SK-N-SH (cell line): ENCODE measurements at regions not wholly inside any gene's neighbourhood (a gene's known extent, or its start where the extent isn't known, plus 50 kb on each side); places are given as distances from the start of the nearest gene placed in this dataset.

ENCODE experiments used
- CTCF ChIA-PET: fragments of 300-600, 350-600 bp; formaldehyde crosslinking; extraction: SDS; loops from one replicate; lab custom pipeline; 2021; lab: Yijun Ruan, JAX
- POLR2A ChIA-PET: fragments of 350-600 bp; sonication (Branson Sonifier 250); formaldehyde crosslinking; extraction: SDS; loops from one replicate; lab custom pipeline; 2020; ENCODE audit warnings: antibody characterized with exemption, inconsistent platforms; lab: Yijun Ruan, JAX
- DNase-seq: peaks from one replicate; pipeline ENCODE4 v3.0.0; 2012
- H2AFZ ChIP-seq: fragments of 200-600 bp; sonication (generic); 2 replicates; pipeline ENCODE4 v1.8.1; 2016; ENCODE audit warnings: antibody characterized with exemption, mild to moderate bottlenecking, low read depth
- H3F3A ChIP-seq: fragments of 200-600 bp; sonication (generic); replicated peaks from 2 replicates; pipeline ENCODE3; 2016; ENCODE audit warnings: antibody characterized with exemption, mild to moderate bottlenecking; ENCODE audit not compliant: insufficient read depth
- H3K27ac ChIP-seq, 2 experiments: fragments of 200-500 bp in 1 of 2; fragments of 200-600 bp in 1 of 2; sonication (Bioruptor generic) in 1 of 2; sonication (generic), shearing (Covaris generic) in 1 of 2; 2 replicates each; pipeline versions ENCODE4 v1.5.1 to v1.6.1; 2014 to 2016; ENCODE audit warnings: low read depth in 2 of 2, inconsistent platforms in 1 of 2, low read length in 1 of 2, mild to moderate bottlenecking in 1 of 2, mixed read lengths in 1 of 2
- H3K27me3 ChIP-seq: fragments of 200-600 bp; sonication (generic), shearing (Covaris generic); 2 replicates; pipeline ENCODE4 v1.6.1; 2016; ENCODE audit warnings: mixed run types; ENCODE audit not compliant: insufficient read depth
- H3K36me3 ChIP-seq, 2 experiments: fragments of 200-500 bp in 1 of 2; fragments of 200-600 bp in 1 of 2; sonication (Bioruptor generic) in 1 of 2; sonication (generic) in 1 of 2; replicated peaks in 1 of 2; 2 replicates each; pipeline versions ENCODE3 to v1.5.1; 2014 to 2016; ENCODE audit warnings: low read length in 1 of 2, mild to moderate bottlenecking in 1 of 2; ENCODE audit not compliant: insufficient read depth in 2 of 2, control insufficient read depth in 1 of 2
- H3K4me1 ChIP-seq, 2 experiments: fragments of 200-500 bp in 1 of 2; fragments of 200-600 bp in 1 of 2; sonication (Bioruptor generic) in 1 of 2; sonication (generic), shearing (Covaris generic) in 1 of 2; 2 replicates each; pipeline versions ENCODE4 v1.5.1 to v1.6.1; 2014 to 2016; ENCODE audit warnings: low read depth in 1 of 2, low read length in 1 of 2, mixed run types in 1 of 2; ENCODE audit not compliant: insufficient read depth in 2 of 2, control insufficient read depth in 1 of 2
- H3K4me2 ChIP-seq: fragments of 200-600 bp; sonication (generic), shearing (Covaris generic); 2 replicates; pipeline ENCODE4 v1.6.1; 2017; ENCODE audit warnings: mixed run types
- H3K4me3 ChIP-seq, 2 experiments: fragments of 200-500 bp in 1 of 2; fragments of 200-600 bp in 1 of 2; sonication (Bioruptor generic) in 1 of 2; sonication (generic), shearing (Covaris generic) in 1 of 2; 2 replicates each; pipeline versions ENCODE4 v1.5.1 to v1.8.1; 2014 to 2016; ENCODE audit warnings: low read depth in 2 of 2, inconsistent platforms in 1 of 2, low read length in 1 of 2, mild to moderate bottlenecking in 1 of 2, mixed read lengths in 1 of 2, moderate library complexity in 1 of 2
- H3K79me2 ChIP-seq: fragments of 200-600 bp; sonication (generic); 2 replicates; pipeline ENCODE4 v1.8.1; 2017; ENCODE audit warnings: mild to moderate bottlenecking; ENCODE audit not compliant: insufficient read depth
- H3K9ac ChIP-seq: fragments of 200-600 bp; sonication (generic); 2 replicates; pipeline ENCODE4 v1.6.1; 2017; ENCODE audit warnings: mixed run types
- H3K9me2 ChIP-seq: fragments of 200-600 bp; sonication (generic); 2 replicates; pipeline ENCODE4 v1.6.1; 2017; ENCODE audit warnings: mixed run types
- H3K9me3 ChIP-seq: fragments of 200-600 bp; sonication (generic); 2 replicates; pipeline ENCODE4 v1.6.1; 2017; ENCODE audit warnings: mixed run types, mild to moderate bottlenecking, moderate library complexity
- H4K20me1 ChIP-seq: fragments of 200-600 bp; sonication (generic); 2 replicates; pipeline ENCODE4 v1.6.1; 2017; ENCODE audit warnings: mild to moderate bottlenecking, mixed run types; ENCODE audit not compliant: insufficient read depth
- FOXJ3 ChIP-seq: sonication (generic); formaldehyde crosslinking; IDR thresholded peaks from 2 replicates; pipeline ENCODE4 v1.5.1; 2020; ENCODE audit warnings: mild to moderate bottlenecking, missing genetic modification reagents
- GATA2 ChIP-seq: sonication (generic); formaldehyde crosslinking; IDR thresholded peaks from 2 replicates; pipeline ENCODE4 v1.5.0; 2020; ENCODE audit warnings: mild to moderate bottlenecking, missing genetic modification reagents
- JUND ChIP-seq: IDR thresholded peaks from 2 replicates; pipeline ENCODE4 v1.4.0; 2012
- MEF2A ChIP-seq: IDR thresholded peaks from 2 replicates; pipeline ENCODE4 v1.4.0; 2012; ENCODE audit warnings: low read depth, borderline replicate concordance
- MXI1 ChIP-seq: IDR thresholded peaks from 2 replicates; pipeline ENCODE4 v1.6.1; 2012; ENCODE audit warnings: mild to moderate bottlenecking, low read depth, low read length, improper control_type of control experiment
- POLR2AphosphoS5 ChIP-seq: IDR thresholded peaks from 2 replicates; pipeline ENCODE4 v1.6.1; 2012; ENCODE audit warnings: low read depth, low read length
- RAD21 ChIP-seq: IDR thresholded peaks from 2 replicates; pipeline ENCODE4 v1.6.1; 2012; ENCODE audit warnings: mild to moderate bottlenecking, low read length
- RFX5 ChIP-seq: IDR thresholded peaks from 2 replicates; pipeline ENCODE4 v1.6.1; 2012; ENCODE audit warnings: mild to moderate bottlenecking, improper control_type of control experiment, low read length
- YY1 ChIP-seq: IDR thresholded peaks from 2 replicates; pipeline ENCODE4 v1.4.0; 2012; ENCODE audit warnings: low read depth, mild to moderate bottlenecking
- WGBS: methylation state at CpG from one replicate; pipeline ENCODE4 v1.1.6; 2017; ENCODE audit warnings: low lambda C conversion rate; 5-methylcytosine and 5-hydroxymethylcytosine counted together
- TF ChIP-seq, protein P1 (sequence below): fragments of 200-600 bp; sonication (generic); IDR thresholded peaks from 2 replicates; pipeline ENCODE4 v1.6.1; 2017; ENCODE audit warnings: antibody characterized with exemption, mild to moderate bottlenecking, moderate library complexity
- TF ChIP-seq, protein P2 (sequence below): IDR thresholded peaks from 2 replicates; pipeline ENCODE4 v1.4.0; 2012; ENCODE audit warnings: low read depth
- TF ChIP-seq, protein P3 (sequence below): IDR thresholded peaks from 2 replicates; pipeline ENCODE4 v1.6.1; 2012; ENCODE audit warnings: mild to moderate bottlenecking, low read depth, low read length, moderate library complexity
- TF ChIP-seq, protein P4 (sequence below): IDR thresholded peaks from 2 replicates; pipeline ENCODE4 v1.4.0; 2012; ENCODE audit warnings: low read depth, borderline replicate concordance

DNA sequence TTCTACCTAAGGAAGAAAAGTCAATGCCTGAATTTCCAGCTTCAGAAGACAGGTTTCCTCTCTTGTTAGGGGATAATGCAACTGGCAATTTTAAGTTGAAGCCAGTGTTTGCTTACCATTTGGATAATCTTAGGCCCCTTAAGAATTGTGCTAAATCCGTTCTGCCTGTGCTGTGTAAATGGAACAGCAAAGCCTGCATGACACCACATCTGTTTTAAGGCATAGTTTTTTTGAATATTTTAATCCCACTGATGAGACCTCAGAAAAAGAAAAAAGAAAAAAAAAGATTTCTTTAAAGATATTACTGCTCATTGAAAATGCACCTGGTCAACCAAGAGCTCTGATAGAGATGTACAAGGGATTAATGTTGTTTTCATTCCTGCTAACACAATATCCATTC, 419.2 kb downstream of the SLITRK6 start:
- Histone ChIP-seq H2AFZ (no peak overlapping the region), H3K4me3 (no peak overlapping the region), H3K27ac (no peak overlapping the region), H3F3A (no peaks in the 10 kb centered on the region), H3K27me3 (no peaks in the 10 kb centered on the region), H3K4me2 (no peak overlapping the region), H3K9me3 (no peaks in the 10 kb centered on the region), H3K79me2 (no peaks in the 10 kb centered on the region), H4K20me1 (no peaks in the 10 kb centered on the region), H3K9me2 (no peaks in the 10 kb centered on the region), H3K4me1 (no peaks in the 10 kb centered on the region; a peak in 1 of 4 replicates), H3K9ac (no peak overlapping the region), H3K36me3 (no peaks in the 10 kb centered on the region)
- DNase-seq, result no peak
- ChIA-PET CTCF (interaction anchor here (1.0 kb wide), 1 partner anchor 26 kb away, joined by 3 read pairs; no protein-coding TSS in a partner anchor), POLR2A (no interaction called here)
- WGBS, result 91% methylated on average over 1 of the region's 1 CpG
- TF ChIP-seq RFX5, result no peak
- TF ChIP-seq, protein P1, sequence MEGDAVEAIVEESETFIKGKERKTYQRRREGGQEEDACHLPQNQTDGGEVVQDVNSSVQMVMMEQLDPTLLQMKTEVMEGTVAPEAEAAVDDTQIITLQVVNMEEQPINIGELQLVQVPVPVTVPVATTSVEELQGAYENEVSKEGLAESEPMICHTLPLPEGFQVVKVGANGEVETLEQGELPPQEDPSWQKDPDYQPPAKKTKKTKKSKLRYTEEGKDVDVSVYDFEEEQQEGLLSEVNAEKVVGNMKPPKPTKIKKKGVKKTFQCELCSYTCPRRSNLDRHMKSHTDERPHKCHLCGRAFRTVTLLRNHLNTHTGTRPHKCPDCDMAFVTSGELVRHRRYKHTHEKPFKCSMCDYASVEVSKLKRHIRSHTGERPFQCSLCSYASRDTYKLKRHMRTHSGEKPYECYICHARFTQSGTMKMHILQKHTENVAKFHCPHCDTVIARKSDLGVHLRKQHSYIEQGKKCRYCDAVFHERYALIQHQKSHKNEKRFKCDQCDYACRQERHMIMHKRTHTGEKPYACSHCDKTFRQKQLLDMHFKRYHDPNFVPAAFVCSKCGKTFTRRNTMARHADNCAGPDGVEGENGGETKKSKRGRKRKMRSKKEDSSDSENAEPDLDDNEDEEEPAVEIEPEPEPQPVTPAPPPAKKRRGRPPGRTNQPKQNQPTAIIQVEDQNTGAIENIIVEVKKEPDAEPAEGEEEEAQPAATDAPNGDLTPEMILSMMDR, result no peak
- no peak for TF ChIP-seq FOXJ3 (CRISPR knock-in tag)
- TF ChIP-seq RAD21, result no peak
- TF ChIP-seq, protein P2, sequence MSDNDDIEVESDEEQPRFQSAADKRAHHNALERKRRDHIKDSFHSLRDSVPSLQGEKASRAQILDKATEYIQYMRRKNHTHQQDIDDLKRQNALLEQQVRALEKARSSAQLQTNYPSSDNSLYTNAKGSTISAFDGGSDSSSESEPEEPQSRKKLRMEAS, result no peak
- TF ChIP-seq, protein P3, sequence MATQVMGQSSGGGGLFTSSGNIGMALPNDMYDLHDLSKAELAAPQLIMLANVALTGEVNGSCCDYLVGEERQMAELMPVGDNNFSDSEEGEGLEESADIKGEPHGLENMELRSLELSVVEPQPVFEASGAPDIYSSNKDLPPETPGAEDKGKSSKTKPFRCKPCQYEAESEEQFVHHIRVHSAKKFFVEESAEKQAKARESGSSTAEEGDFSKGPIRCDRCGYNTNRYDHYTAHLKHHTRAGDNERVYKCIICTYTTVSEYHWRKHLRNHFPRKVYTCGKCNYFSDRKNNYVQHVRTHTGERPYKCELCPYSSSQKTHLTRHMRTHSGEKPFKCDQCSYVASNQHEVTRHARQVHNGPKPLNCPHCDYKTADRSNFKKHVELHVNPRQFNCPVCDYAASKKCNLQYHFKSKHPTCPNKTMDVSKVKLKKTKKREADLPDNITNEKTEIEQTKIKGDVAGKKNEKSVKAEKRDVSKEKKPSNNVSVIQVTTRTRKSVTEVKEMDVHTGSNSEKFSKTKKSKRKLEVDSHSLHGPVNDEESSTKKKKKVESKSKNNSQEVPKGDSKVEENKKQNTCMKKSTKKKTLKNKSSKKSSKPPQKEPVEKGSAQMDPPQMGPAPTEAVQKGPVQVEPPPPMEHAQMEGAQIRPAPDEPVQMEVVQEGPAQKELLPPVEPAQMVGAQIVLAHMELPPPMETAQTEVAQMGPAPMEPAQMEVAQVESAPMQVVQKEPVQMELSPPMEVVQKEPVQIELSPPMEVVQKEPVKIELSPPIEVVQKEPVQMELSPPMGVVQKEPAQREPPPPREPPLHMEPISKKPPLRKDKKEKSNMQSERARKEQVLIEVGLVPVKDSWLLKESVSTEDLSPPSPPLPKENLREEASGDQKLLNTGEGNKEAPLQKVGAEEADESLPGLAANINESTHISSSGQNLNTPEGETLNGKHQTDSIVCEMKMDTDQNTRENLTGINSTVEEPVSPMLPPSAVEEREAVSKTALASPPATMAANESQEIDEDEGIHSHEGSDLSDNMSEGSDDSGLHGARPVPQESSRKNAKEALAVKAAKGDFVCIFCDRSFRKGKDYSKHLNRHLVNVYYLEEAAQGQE, result no peak
- TF ChIP-seq YY1, result no peak
- no peak for TF ChIP-seq POLR2AphosphoS5
- TF ChIP-seq, protein P4, sequence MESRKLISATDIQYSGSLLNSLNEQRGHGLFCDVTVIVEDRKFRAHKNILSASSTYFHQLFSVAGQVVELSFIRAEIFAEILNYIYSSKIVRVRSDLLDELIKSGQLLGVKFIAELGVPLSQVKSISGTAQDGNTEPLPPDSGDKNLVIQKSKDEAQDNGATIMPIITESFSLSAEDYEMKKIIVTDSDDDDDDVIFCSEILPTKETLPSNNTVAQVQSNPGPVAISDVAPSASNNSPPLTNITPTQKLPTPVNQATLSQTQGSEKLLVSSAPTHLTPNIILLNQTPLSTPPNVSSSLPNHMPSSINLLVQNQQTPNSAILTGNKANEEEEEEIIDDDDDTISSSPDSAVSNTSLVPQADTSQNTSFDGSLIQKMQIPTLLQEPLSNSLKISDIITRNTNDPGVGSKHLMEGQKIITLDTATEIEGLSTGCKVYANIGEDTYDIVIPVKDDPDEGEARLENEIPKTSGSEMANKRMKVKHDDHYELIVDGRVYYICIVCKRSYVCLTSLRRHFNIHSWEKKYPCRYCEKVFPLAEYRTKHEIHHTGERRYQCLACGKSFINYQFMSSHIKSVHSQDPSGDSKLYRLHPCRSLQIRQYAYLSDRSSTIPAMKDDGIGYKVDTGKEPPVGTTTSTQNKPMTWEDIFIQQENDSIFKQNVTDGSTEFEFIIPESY, result no peak
- no peak for TF ChIP-seq MEF2A
- no peak for TF ChIP-seq JUND
- TF ChIP-seq GATA2 (CRISPR knock-in tag), result no peak
- TF ChIP-seq MXI1, result no peak
